ENCODE measurements at regions not wholly inside any gene's neighbourhood (a gene's known extent, or its start where the extent isn't known, plus 50 kb on each side); places are given as distances from the start of the nearest gene placed in this dataset.

GRCh38 chr18:65942854-65943253 lies 192.0 kb downstream of the CDH7 start:
- Mint-ChIP-seq H3K27me3 (no peaks in the 10 kb centered on the region), H3K4me1 (ENCODE audit: unreplicated experiment) (peaks cover 10% of the 10 kb centered on the region), H3K9me3 (no peaks in the 10 kb centered on the region), H3K36me3 (no peaks in the 10 kb centered on the region), H3K4me3 (no peak overlapping the region), H3K27ac (no peak overlapping the region)
- DNase-seq (ENCODE audit: extremely low spot score, unreplicated experiment) = no peak
- TF ChIP-seq, protein P1, sequence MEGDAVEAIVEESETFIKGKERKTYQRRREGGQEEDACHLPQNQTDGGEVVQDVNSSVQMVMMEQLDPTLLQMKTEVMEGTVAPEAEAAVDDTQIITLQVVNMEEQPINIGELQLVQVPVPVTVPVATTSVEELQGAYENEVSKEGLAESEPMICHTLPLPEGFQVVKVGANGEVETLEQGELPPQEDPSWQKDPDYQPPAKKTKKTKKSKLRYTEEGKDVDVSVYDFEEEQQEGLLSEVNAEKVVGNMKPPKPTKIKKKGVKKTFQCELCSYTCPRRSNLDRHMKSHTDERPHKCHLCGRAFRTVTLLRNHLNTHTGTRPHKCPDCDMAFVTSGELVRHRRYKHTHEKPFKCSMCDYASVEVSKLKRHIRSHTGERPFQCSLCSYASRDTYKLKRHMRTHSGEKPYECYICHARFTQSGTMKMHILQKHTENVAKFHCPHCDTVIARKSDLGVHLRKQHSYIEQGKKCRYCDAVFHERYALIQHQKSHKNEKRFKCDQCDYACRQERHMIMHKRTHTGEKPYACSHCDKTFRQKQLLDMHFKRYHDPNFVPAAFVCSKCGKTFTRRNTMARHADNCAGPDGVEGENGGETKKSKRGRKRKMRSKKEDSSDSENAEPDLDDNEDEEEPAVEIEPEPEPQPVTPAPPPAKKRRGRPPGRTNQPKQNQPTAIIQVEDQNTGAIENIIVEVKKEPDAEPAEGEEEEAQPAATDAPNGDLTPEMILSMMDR (conservative IDR thresholded peaks at IDR 0.05) = no peak

DNA sequence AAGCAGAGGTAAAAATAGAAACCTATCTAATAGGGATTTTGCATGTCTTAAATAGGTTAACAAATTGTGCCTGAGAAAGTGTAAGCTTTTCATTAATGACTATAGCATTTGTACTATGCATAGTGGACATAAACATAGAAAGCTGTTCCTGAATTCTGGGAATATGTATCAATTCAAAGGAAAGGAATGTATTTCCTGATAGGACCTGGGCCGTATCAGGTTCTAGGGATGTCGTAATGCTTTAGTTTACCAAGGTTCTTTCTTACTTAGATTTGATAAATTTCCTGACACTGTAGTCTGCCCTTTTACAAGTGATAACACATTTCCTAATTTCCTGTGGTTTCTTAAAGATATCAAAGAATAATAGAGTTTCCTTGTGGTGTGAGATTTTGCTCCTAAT lies 191.3 kb downstream of the CDH7 start:
- no peak for DNase-seq (ENCODE audit: extremely low spot score, unreplicated experiment)
- H3K9me3 Mint-ChIP-seq = no peaks in the 10 kb centered on the region
- no peak overlapping the region for H3K27ac Mint-ChIP-seq
- no peaks in the 10 kb centered on the region for H3K27me3 Mint-ChIP-seq
- no peak overlapping the region for H3K4me3 Mint-ChIP-seq
- no peaks in the 10 kb centered on the region for H3K36me3 Mint-ChIP-seq
- TF ChIP-seq, protein P1 (conservative IDR thresholded peaks at IDR 0.05) = no peak
- H3K4me1 Mint-ChIP-seq (ENCODE audit: unreplicated experiment) = peaks cover 10% of the 10 kb centered on the region

DNA sequence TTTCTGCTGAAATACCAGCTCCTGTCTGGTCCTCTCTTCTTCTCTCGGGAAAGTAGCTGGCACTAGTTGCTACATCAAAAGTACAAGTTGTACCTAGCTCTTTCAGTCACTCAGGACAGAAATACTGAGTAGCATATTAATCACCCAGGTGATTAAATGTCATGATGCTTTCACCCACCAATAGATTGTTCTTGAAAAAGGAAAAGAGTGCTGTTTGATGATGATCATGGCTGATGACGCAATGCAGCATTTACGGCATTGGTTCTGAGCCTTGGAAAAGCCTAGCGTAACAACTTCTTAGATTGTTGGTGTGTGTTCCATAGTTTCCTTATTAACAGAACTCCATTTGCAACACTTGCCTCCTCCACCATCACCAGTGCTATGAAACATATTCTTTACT lies 190.7 kb downstream of the CDH7 start:
- Mint-ChIP-seq H3K36me3 (no peaks in the 10 kb centered on the region), H3K27ac (no peak overlapping the region), H3K4me1 (ENCODE audit: unreplicated experiment) (peaks cover 10% of the 10 kb centered on the region), H3K27me3 (no peaks in the 10 kb centered on the region), H3K9me3 (no peaks in the 10 kb centered on the region), H3K4me3 (no peak overlapping the region)
- TF ChIP-seq, protein P1 (conservative IDR thresholded peaks at IDR 0.05) = no peak
- no peak for DNase-seq (ENCODE audit: extremely low spot score, unreplicated experiment)

Measured in type B pancreatic cell (in vitro differentiated cells).